Fibroblast of mammary gland (primary cell): ENCODE measurements at regions not wholly inside any gene's neighbourhood (a gene's known extent, or its start where the extent isn't known, plus 50 kb on each side); places are given as distances from the start of the nearest gene placed in this dataset.
A peak's percentile ranks its signal among the peaks of the same experiment; 100 is the strongest.

Source experiments
- DNase-seq: peaks from one replicate; pipeline ENCODE4 v3.0.0-alpha.2; 2010; ENCODE audit warnings: low read depth
- H3K4me3 ChIP-seq: 2 replicates; pipeline ENCODE4 v1.5.1; 2011; ENCODE audit warnings: low read depth, mild to moderate bottlenecking, low read length, moderate library complexity; ENCODE audit not compliant: control insufficient read depth
- TF ChIP-seq, protein P1 (sequence below): conservative IDR thresholded peaks from 2 replicates; pipeline ENCODE4 v1.5.1; 2011; ENCODE audit warnings: low read depth, low read length, inconsistent platforms; ENCODE audit not compliant: control insufficient read depth, insufficient read depth

DNA sequence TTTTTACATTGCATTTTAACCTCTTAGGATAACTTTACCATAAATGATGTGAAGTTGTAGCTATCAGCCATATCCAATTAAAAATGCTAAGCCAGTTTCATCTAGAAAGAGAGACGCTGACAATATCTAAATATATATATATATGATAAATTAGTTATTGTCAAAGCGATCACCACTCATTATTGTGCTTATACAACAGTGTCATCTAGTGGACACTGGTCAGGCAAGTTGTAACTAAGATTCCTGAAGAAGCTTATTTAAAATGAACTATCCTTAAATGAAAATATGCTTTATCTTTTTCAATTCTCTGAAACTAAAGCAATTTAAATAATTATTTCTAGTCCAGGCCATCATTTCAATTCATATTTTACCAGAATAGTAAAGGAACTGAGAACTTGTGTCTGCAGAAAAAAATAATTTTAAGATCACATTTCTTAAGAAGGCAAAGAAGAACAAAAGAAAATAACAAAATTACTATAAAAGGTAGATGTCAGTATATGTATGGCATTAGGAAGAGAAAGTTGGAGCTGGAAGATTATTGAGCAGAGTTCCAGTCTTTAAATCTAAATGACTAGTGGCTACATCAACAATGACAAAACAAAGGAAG is 193.3 kb upstream of the SNX7 start:
- TF ChIP-seq, protein P1, sequence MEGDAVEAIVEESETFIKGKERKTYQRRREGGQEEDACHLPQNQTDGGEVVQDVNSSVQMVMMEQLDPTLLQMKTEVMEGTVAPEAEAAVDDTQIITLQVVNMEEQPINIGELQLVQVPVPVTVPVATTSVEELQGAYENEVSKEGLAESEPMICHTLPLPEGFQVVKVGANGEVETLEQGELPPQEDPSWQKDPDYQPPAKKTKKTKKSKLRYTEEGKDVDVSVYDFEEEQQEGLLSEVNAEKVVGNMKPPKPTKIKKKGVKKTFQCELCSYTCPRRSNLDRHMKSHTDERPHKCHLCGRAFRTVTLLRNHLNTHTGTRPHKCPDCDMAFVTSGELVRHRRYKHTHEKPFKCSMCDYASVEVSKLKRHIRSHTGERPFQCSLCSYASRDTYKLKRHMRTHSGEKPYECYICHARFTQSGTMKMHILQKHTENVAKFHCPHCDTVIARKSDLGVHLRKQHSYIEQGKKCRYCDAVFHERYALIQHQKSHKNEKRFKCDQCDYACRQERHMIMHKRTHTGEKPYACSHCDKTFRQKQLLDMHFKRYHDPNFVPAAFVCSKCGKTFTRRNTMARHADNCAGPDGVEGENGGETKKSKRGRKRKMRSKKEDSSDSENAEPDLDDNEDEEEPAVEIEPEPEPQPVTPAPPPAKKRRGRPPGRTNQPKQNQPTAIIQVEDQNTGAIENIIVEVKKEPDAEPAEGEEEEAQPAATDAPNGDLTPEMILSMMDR, result peak; percentile 95
- DNase-seq, result peak; percentile 78
- no peak overlapping the region for H3K4me3 ChIP-seq

DNA sequence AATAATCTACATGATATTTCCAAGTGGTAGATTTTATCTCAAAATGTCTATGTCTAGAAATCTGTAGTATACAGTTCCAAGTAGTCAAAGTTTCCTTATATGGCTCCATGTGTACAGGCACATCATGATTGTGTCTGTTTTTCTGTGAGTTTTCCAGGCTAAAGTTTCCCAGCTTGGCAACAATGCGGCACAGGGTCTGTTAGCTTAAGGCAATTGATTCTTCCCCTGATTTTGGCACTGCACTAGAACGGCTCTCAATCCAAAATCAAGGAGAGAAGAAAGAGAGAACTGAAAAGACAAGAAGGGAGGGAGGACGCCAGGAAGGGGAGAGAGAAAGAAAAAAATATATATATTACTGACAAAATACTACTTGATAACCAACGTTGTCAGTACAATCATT is 193.9 kb upstream of the SNX7 start:
- H3K4me3 ChIP-seq, result no peak overlapping the region
- DNase-seq, result no peak
- TF ChIP-seq, protein P1, result no peak

DNA sequence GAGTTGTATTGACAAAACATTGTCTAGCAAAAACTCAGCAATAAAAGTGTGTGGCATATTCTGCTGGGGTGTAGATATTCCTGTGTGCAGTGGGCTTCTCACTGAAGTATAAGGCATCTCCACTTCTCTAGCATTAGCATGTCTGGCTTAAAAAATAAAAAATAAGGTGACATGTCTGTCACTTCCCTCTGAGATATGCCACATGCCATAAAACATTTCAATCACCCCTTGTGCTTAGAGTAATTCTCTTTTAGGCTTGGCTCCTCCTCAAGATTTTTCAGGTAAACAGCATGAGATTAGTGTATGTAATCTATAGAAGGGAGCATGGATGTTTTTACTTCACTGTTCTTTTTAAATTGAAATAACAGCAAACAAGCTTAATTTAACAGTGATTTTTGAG is 194.4 kb upstream of the SNX7 start:
- TF ChIP-seq, protein P1, result no peak
- DNase-seq, result no peak
- H3K4me3 ChIP-seq, result no peak overlapping the region

DNA sequence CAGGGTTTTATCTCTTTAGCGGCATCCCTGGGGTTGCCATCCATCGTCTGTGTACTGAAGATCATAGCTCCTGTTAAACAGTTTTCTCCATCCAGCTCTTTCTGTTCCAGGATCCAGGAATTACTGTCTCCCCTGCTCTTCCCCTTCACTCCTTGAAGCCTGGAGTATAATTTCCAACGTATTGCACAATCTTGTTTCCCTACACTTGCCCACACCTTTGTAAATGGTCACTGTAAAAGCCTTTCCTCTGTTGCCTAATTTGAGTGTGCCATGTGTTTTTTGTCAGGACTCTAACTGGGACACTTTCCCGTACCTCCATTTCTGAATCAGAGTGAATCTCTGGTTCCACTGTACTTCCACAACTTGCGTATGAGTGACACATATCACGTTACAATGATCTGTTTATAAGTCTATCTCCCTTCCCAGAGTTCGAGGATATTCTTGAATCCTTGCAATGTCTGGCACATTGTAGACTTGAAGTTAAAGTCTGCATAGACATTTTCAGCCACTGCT is 199.6 kb upstream of the SNX7 start:
- H3K4me3 ChIP-seq, result no peak overlapping the region
- no peak for DNase-seq
- TF ChIP-seq, protein P1, result no peak

DNA sequence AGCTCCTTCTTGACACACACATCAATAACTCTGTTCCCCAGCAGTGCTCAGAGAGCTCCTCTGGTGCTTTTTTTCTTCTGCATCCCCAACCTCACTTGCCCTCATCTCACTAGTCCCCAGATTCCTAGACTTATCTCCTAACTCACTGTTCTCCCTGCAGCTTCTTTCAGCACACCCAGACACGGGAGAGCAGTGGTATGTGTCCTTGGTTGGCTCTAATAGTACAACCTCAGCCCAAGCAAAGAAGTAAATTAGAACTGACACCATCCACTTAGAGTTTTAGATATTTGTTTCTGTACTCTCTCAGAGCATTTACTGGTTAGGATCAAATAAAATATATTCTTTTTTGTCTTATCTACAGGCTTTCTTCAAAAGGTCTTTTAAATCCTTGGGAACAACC is 201.4 kb upstream of the SNX7 start:
- TF ChIP-seq, protein P1, result no peak
- no peak for DNase-seq
- H3K4me3 ChIP-seq, result no peak overlapping the region

DNA sequence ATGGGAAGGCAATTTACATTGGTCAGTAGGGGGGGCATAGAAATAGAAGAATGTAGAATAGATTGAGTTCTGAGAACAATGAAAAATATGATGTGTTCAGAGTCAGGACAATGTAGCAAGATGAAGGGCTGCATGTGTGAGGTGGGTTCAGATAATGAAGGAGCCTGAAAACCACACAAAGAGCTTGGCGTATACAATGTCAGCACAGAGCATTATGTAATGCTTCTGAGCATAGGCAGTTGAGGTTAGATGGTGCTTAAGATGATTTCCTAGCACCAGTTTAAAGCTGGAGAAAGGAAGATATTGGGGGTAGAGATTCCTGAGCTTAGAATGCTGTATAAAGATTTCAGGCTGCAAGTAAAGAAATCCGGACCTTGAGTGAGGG is 202.0 kb upstream of the SNX7 start:
- no peak overlapping the region for H3K4me3 ChIP-seq
- TF ChIP-seq, protein P1, result no peak
- no peak for DNase-seq
